Mucosa of gallbladder (tissue), 1 donor: ENCODE measurements at regions not wholly inside any gene's neighbourhood (a gene's known extent, or its start where the extent isn't known, plus 50 kb on each side); places are given as distances from the start of the nearest gene placed in this dataset.

ENCODE experiments used
- DNase-seq: peaks from one replicate; pipeline ENCODE4 v3.0.0-alpha.2; 2020; ENCODE audit warnings: low spot score
- donor health status: DM: no; HTN: no; CAD: no.

- no peak for DNase-seq
Measured at GRCh38 chr6:159099961-159100360, 55.2 kb upstream of the TAGAP start.

- DNase-seq: no peak
Measured at GRCh38 chr6:159099276-159099675, 54.5 kb upstream of the TAGAP start.

- no peak for DNase-seq
Measured at GRCh38 chr6:159098636-159099106, 53.9 kb upstream of the TAGAP start.

- no peak for DNase-seq
Measured at GRCh38 chr6:159097256-159097655, 52.5 kb upstream of the TAGAP start.

- DNase-seq: no peak
Measured at GRCh38 chr6:159095616-159096015, 50.8 kb upstream of the TAGAP start.

GRCh38 chr6:159094444-159095252 lies 49.9 kb upstream of the TAGAP start:
- no peak for DNase-seq
